ENCODE measurements at regions not wholly inside any gene's neighbourhood (a gene's known extent, or its start where the extent isn't known, plus 50 kb on each side); places are given as distances from the start of the nearest gene placed in this dataset.

- TF ChIP-seq CTCF (IDR thresholded peaks at IDR 0.05) (no peak), POLR2A (IDR thresholded peaks at IDR 0.05; ENCODE audit: low read depth) (no peak), EP300 (IDR thresholded peaks at IDR 0.05) (no peak), POLR2AphosphoS5 (IDR thresholded peaks at IDR 0.05) (no peak)
Observed at GRCh38 chr20:56865055-56865454, 235.9 kb downstream of the TFAP2C start.

Measured in esophagus muscularis mucosa (tissue), 4 donors.